T-helper 2 cell treated with Interferon-gamma antibody and Interleukin-4, amounts not matched to agents 100 ng/mL and 5 ng/mL, for 36 hours (primary cell): ENCODE measurements at regions not wholly inside any gene's neighbourhood (a gene's known extent, or its start where the extent isn't known, plus 50 kb on each side); places are given as distances from the start of the nearest gene placed in this dataset.
"Not testable (repeated sequence)": the region's sequence is repeated elsewhere in the genome, so short reads cannot be mapped to it uniquely, and the experiment has no call there.

ENCODE experiments used
- intact Hi-C: fragments of 100-400 bp; cut with micrococcal nuclease; formaldehyde crosslinking; loops from one replicate; pipeline ENCODE4 v1.15.1; 2023

- intact Hi-C loops: no loop called here
Observed at GRCh38 chr19:28307963-28308362, 905.0 kb downstream of the UQCRFS1 start.

- intact Hi-C loops: no loop called here
Observed at GRCh38 chr19:28307487-28307886, 905.5 kb downstream of the UQCRFS1 start.

- intact Hi-C loops: no loop called here
Observed at GRCh38 chr19:28305513-28305912, 907.4 kb downstream of the UQCRFS1 start.

- intact Hi-C loops: no loop called here
Observed at GRCh38 chr19:28303502-28303901, 909.4 kb downstream of the UQCRFS1 start.

- intact Hi-C loops: no loop called here
Observed at GRCh38 chr19:28301961-28302360, 911.0 kb downstream of the UQCRFS1 start.

- intact Hi-C loops: no loop called here
Observed at GRCh38 chr19:28301463-28301862, 911.5 kb downstream of the UQCRFS1 start.

GRCh38 chr19:28299649-28300048, 913.3 kb downstream of the UQCRFS1 start:
- intact Hi-C loops: no loop called here

GRCh38 chr19:28297586-28298157, 915.3 kb downstream of the UQCRFS1 start:
- intact Hi-C loops: no loop called here

GRCh38 chr19:28297036-28297435, 915.9 kb downstream of the UQCRFS1 start:
- intact Hi-C loops: no loop called here

GRCh38 chr19:28296506-28296905, 916.4 kb downstream of the UQCRFS1 start:
- intact Hi-C loops: no loop called here

- intact Hi-C loops: not testable (repeated sequence)
Observed at GRCh38 chr19:28294975-28295374, 918.0 kb downstream of the UQCRFS1 start.

GRCh38 chr19:28294395-28294794, 918.6 kb downstream of the UQCRFS1 start:
- intact Hi-C loops: no loop called here

GRCh38 chr19:28293685-28294084, 919.3 kb downstream of the UQCRFS1 start:
- intact Hi-C loops: no loop called here

GRCh38 chr19:28292822-28293500, 920.0 kb downstream of the UQCRFS1 start:
- intact Hi-C loops: no loop called here

GRCh38 chr19:28291874-28292273, 921.1 kb downstream of the UQCRFS1 start:
- intact Hi-C loops: no loop called here

- intact Hi-C loops: no loop called here
Observed at GRCh38 chr19:28290963-28291657, 921.8 kb downstream of the UQCRFS1 start.

- intact Hi-C loops: no loop called here
Observed at GRCh38 chr19:28289295-28290063, 923.5 kb downstream of the UQCRFS1 start.

- intact Hi-C loops: no loop called here
Observed at GRCh38 chr19:28288572-28289264, 924.2 kb downstream of the UQCRFS1 start.

GRCh38 chr19:28285917-28286316, 927.0 kb downstream of the UQCRFS1 start:
- intact Hi-C loops: no loop called here

GRCh38 chr19:28285078-28285477, 927.9 kb downstream of the UQCRFS1 start:
- intact Hi-C loops: no loop called here

GRCh38 chr19:28284389-28284788, 928.6 kb downstream of the UQCRFS1 start:
- intact Hi-C loops: no loop called here
